ENCODE measurements at regions not wholly inside any gene's neighbourhood (a gene's known extent, or its start where the extent isn't known, plus 50 kb on each side); places are given as distances from the start of the nearest gene placed in this dataset.

DNA sequence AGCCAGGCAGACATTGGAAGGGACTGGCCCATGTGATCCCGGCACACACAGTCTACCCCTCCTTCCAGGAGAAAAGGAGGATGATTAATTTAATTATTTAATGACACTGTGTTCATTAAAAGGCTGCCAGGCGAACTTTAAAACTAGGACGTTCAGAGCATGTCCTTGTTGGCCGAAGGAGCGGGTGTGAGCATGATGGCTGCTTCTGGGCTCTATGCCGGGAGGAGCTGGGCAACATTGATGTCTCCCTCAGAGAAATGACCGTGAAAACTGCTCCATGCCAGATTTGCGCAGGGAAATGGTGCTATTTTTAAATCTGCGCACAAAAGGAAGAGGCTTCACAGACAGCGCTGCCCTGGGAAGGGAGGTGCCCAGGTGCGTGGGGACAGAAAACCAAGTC is 284.9 kb upstream of the IRX4 start:
- H3K9me3 ChIP-seq (ENCODE audit: insufficient read depth, low read depth, low read length), result no peaks in the 10 kb centered on the region
- FAIRE-seq, result no peak
- peaks cover 51% of the 10 kb centered on the region for H3K27me3 Mint-ChIP-seq (ENCODE audit: low read depth, unreplicated experiment)

DNA sequence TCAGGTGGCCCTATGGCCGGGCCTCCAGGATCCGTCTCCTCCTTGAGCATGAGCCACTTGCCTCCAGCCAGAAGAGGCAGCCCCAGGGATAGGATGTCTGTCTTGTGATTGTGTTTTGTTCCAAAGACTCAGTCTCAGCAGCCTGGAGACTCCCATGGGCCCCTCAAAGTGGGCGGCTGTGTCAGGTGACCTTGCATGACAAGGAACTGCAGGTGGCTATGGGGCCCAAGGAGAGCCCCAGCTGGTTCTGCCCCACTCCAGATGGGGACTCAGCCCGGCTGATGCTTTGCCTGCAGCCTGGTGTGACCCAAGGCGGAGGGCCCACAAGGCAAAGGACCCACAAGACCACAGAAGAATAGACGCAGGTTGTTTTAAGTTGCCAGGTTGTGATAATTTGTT is 284.3 kb upstream of the IRX4 start:
- H3K27ac Mint-ChIP-seq (ENCODE audit: unreplicated experiment), result no peak overlapping the region
- Histone ChIP-seq H3K36me3 (ENCODE audit: insufficient read depth, low read length) (no peaks in the 10 kb centered on the region), H2AFZ (ENCODE audit: low read depth, low read length) (no peak overlapping the region), H3K27ac (ENCODE audit: low read depth, low read length) (no peak overlapping the region), H3K79me2 (ENCODE audit: insufficient read depth, low read length) (no peaks in the 10 kb centered on the region), H3K27me3 (ENCODE audit: insufficient read depth, low read length) (no peaks in the 10 kb centered on the region), H3K4me1 (ENCODE audit: insufficient read depth, low read length) (no peaks in the 10 kb centered on the region), H3K9me3 (ENCODE audit: insufficient read depth, low read depth, low read length) (no peaks in the 10 kb centered on the region), H3K9ac (ENCODE audit: low read length) (no peak overlapping the region), H4K20me1 (ENCODE audit: insufficient read depth, low read length) (no peaks in the 10 kb centered on the region), H3K4me3 (ENCODE audit: insufficient read depth, low read depth, low read length) (no peak overlapping the region), H3K4me2 (ENCODE audit: low read length) (no peak overlapping the region)
- DNase-seq (ENCODE audit: low read depth) (no peak), FAIRE-seq (no peak)
- no peak overlapping the region for H3K4me3 Mint-ChIP-seq (ENCODE audit: unreplicated experiment)
- peaks cover 46% of the 10 kb centered on the region for H3K27me3 Mint-ChIP-seq (ENCODE audit: low read depth, unreplicated experiment)
- peaks cover 2% of the 10 kb centered on the region for H3K36me3 Mint-ChIP-seq (ENCODE audit: low read depth, unreplicated experiment)
- no peaks in the 10 kb centered on the region for H3K4me1 Mint-ChIP-seq (ENCODE audit: low read depth, unreplicated experiment)
- no peak for TF ChIP-seq EZH2 (IDR thresholded peaks at IDR 0.05; ENCODE audit: insufficient read depth, low read length)
- TF ChIP-seq, protein P1, sequence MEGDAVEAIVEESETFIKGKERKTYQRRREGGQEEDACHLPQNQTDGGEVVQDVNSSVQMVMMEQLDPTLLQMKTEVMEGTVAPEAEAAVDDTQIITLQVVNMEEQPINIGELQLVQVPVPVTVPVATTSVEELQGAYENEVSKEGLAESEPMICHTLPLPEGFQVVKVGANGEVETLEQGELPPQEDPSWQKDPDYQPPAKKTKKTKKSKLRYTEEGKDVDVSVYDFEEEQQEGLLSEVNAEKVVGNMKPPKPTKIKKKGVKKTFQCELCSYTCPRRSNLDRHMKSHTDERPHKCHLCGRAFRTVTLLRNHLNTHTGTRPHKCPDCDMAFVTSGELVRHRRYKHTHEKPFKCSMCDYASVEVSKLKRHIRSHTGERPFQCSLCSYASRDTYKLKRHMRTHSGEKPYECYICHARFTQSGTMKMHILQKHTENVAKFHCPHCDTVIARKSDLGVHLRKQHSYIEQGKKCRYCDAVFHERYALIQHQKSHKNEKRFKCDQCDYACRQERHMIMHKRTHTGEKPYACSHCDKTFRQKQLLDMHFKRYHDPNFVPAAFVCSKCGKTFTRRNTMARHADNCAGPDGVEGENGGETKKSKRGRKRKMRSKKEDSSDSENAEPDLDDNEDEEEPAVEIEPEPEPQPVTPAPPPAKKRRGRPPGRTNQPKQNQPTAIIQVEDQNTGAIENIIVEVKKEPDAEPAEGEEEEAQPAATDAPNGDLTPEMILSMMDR (IDR thresholded peaks at IDR 0.05; ENCODE audit: insufficient read depth, low read depth, low read length), result no peak
- peaks cover 2% of the 10 kb centered on the region for H3K9me3 Mint-ChIP-seq (ENCODE audit: unreplicated experiment)

More for the DNA sequence above, 284.9 kb upstream of the IRX4 start:
- no peaks in the 10 kb centered on the region for H3K4me1 ChIP-seq (ENCODE audit: insufficient read depth, low read length)
- H2AFZ ChIP-seq (ENCODE audit: low read depth, low read length), result no peak overlapping the region
- H3K79me2 ChIP-seq (ENCODE audit: insufficient read depth, low read length), result no peaks in the 10 kb centered on the region
- H3K36me3 ChIP-seq (ENCODE audit: insufficient read depth, low read length), result no peaks in the 10 kb centered on the region
- no peak for DNase-seq (ENCODE audit: low read depth)
- no peak overlapping the region for H3K9ac ChIP-seq (ENCODE audit: low read length)
- no peaks in the 10 kb centered on the region for H3K4me1 Mint-ChIP-seq (ENCODE audit: low read depth, unreplicated experiment)
- H3K27ac Mint-ChIP-seq (ENCODE audit: unreplicated experiment), result no peak overlapping the region
- no peak overlapping the region for H3K27ac ChIP-seq (ENCODE audit: low read depth, low read length)
- no peak for TF ChIP-seq EZH2 (IDR thresholded peaks at IDR 0.05; ENCODE audit: insufficient read depth, low read length)
- TF ChIP-seq, protein P1 (IDR thresholded peaks at IDR 0.05; ENCODE audit: insufficient read depth, low read depth, low read length), result no peak
- peaks cover 2% of the 10 kb centered on the region for H3K36me3 Mint-ChIP-seq (ENCODE audit: low read depth, unreplicated experiment)
- no peak overlapping the region for H3K4me2 ChIP-seq (ENCODE audit: low read length)
- H3K4me3 Mint-ChIP-seq (ENCODE audit: unreplicated experiment), result no peak overlapping the region
- peaks cover 2% of the 10 kb centered on the region for H3K27me3 ChIP-seq (ENCODE audit: insufficient read depth, low read length)
- H3K4me3 ChIP-seq (ENCODE audit: insufficient read depth, low read depth, low read length), result no peak overlapping the region
- H3K9me3 Mint-ChIP-seq (ENCODE audit: unreplicated experiment), result peaks cover 2% of the 10 kb centered on the region
- H4K20me1 ChIP-seq (ENCODE audit: insufficient read depth, low read length), result no peaks in the 10 kb centered on the region

DNA sequence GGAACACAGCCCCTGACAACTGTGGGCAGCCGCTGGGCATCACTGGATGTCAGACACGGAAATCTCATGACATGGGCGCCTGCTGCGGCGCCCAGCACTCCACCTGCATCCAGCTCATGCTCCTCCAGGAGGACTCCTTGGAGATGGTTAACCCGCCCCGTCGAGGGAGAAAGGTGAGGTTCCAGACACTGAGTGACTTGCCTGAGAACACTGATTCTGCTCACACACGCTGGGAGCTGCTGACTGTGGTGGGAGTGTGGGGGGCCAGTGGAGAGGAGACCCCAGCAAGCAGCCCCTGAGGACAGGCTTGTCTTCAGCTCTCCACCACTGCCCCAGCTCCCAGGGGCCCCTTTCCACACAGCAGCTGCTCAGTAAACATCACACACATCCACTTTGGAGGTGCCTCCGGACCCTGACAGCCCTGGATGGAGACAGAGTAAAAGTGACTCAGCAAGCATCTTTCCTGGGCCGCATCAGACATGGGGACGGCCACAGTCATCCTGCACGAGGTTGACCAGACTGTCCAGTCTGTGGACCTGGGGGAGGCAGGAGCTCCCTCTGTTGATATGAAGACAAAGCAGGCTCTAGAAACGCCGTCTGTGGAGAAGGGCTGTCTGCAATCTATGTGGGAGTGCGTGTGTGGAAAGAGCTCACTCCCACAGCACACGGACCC is 283.7 kb upstream of the IRX4 start:
- Histone ChIP-seq H3K4me2 (ENCODE audit: low read length) (no peak overlapping the region), H3K27me3 (ENCODE audit: insufficient read depth, low read length) (no peaks in the 10 kb centered on the region), H3K4me3 (ENCODE audit: insufficient read depth, low read depth, low read length) (no peak overlapping the region), H4K20me1 (ENCODE audit: insufficient read depth, low read length) (no peaks in the 10 kb centered on the region), H3K79me2 (ENCODE audit: insufficient read depth, low read length) (no peaks in the 10 kb centered on the region), H3K4me1 (ENCODE audit: insufficient read depth, low read length) (no peaks in the 10 kb centered on the region), H3K9me3 (ENCODE audit: insufficient read depth, low read depth, low read length) (peaks cover 3% of the 10 kb centered on the region), H3K36me3 (ENCODE audit: insufficient read depth, low read length) (no peaks in the 10 kb centered on the region), H3K9ac (ENCODE audit: low read length) (no peak overlapping the region), H3K27ac (ENCODE audit: low read depth, low read length) (no peak overlapping the region), H2AFZ (ENCODE audit: low read depth, low read length) (no peak overlapping the region)
- FAIRE-seq, result no peak
- no peak for DNase-seq (ENCODE audit: low read depth)
- TF ChIP-seq EZH2 (IDR thresholded peaks at IDR 0.05; ENCODE audit: insufficient read depth, low read length), result no peak
- TF ChIP-seq, protein P1 (IDR thresholded peaks at IDR 0.05; ENCODE audit: insufficient read depth, low read depth, low read length), result no peak
- Mint-ChIP-seq H3K36me3 (ENCODE audit: low read depth, unreplicated experiment) (peaks cover 2% of the 10 kb centered on the region), H3K4me1 (ENCODE audit: low read depth, unreplicated experiment) (no peaks in the 10 kb centered on the region), H3K27me3 (ENCODE audit: low read depth, unreplicated experiment) (peaks cover 42% of the 10 kb centered on the region), H3K27ac (ENCODE audit: unreplicated experiment) (no peak overlapping the region), H3K4me3 (ENCODE audit: unreplicated experiment) (no peak overlapping the region), H3K9me3 (ENCODE audit: unreplicated experiment) (peaks cover 2% of the 10 kb centered on the region)

Data from astrocyte (in vitro differentiated cells and primary cell).